Kidney epithelial cell (primary cell): ENCODE measurements at regions not wholly inside any gene's neighbourhood (a gene's known extent, or its start where the extent isn't known, plus 50 kb on each side); places are given as distances from the start of the nearest gene placed in this dataset.
"Not testable (repeated sequence)": the region's sequence is repeated elsewhere in the genome, so short reads cannot be mapped to it uniquely, and the experiment has no call there.

ENCODE experiments used
- DNase-seq: peaks from one replicate; pipeline ENCODE4 v3.0.0-alpha.2; 2010; ENCODE audit warnings: low read depth
- H3K27me3 ChIP-seq: 2 replicates; pipeline ENCODE4 v1.6.0; 2011; ENCODE audit warnings: low read length; ENCODE audit not compliant: control insufficient read depth, insufficient read depth
- H3K36me3 ChIP-seq: 2 replicates; pipeline ENCODE4 v1.5.1; 2011; ENCODE audit warnings: low read length; ENCODE audit not compliant: control insufficient read depth, insufficient read depth
- H3K4me3 ChIP-seq: 2 replicates; pipeline ENCODE4 v1.5.1; 2011; ENCODE audit warnings: low read depth, mild to moderate bottlenecking, control low read depth, low read length
- TF ChIP-seq, protein P1 (sequence below): IDR thresholded peaks from 2 replicates; pipeline ENCODE4 v1.5.1; 2011; ENCODE audit warnings: mild to moderate bottlenecking, moderate library complexity, low read length, control low read depth, inconsistent platforms; ENCODE audit not compliant: insufficient read depth, poor library complexity, severe bottlenecking

DNA sequence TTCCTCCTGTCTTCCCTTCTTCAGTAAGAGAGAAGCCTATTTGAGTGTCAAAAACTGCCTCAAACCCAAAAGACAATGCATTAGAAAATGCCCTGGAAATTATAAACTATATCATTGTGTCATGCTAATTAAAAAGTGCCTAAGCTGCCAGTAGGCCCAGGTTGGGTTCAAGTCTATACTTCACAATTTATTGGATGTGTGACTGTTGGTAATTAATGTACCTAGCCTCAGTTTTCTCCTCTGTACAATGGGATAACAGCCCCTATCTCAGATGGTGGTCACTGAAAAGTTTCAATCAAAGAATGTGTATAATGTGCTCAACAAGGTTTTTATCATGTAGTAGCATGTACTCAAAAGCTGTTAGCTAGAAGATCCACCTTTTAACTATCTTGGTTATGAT lies 246.9 kb upstream of the DUSP10 start:
- no peak for DNase-seq
- TF ChIP-seq, protein P1, sequence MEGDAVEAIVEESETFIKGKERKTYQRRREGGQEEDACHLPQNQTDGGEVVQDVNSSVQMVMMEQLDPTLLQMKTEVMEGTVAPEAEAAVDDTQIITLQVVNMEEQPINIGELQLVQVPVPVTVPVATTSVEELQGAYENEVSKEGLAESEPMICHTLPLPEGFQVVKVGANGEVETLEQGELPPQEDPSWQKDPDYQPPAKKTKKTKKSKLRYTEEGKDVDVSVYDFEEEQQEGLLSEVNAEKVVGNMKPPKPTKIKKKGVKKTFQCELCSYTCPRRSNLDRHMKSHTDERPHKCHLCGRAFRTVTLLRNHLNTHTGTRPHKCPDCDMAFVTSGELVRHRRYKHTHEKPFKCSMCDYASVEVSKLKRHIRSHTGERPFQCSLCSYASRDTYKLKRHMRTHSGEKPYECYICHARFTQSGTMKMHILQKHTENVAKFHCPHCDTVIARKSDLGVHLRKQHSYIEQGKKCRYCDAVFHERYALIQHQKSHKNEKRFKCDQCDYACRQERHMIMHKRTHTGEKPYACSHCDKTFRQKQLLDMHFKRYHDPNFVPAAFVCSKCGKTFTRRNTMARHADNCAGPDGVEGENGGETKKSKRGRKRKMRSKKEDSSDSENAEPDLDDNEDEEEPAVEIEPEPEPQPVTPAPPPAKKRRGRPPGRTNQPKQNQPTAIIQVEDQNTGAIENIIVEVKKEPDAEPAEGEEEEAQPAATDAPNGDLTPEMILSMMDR, result no peak
- no peaks in the 10 kb centered on the region for H3K27me3 ChIP-seq
- no peak overlapping the region for H3K4me3 ChIP-seq
- H3K36me3 ChIP-seq, result no peaks in the 10 kb centered on the region

DNA sequence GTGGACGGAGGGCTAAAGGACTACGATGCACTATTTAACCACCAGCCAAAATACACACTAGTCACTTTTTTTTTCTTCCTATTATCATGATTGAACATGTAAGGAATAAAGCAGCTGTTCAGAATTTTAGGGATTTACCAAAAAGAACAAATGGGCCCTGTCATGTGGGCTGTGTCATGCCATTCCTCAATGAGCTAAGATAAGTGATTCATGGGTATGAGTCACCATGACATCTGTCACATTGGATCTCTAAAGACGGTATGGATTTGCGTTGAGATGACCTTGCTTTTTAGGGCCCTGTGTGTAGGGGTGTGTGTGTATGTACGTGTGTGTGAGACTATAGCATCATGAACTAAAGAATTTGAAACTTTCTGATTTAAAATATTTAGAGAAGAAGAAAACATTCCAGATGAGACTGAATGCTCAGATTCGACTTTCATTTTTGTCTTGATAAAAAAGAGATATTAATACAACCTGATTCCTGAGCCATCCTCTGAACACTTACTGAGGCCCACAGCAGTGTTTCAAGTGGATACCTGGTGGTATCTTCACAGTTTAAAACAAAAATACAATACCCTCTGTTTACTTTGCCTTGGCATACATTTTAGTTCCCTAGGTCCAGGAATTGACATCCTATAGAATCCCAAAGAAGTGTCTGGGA lies 246.1 kb upstream of the DUSP10 start:
- TF ChIP-seq, protein P1, result no peak
- no peak overlapping the region for H3K4me3 ChIP-seq

DNA sequence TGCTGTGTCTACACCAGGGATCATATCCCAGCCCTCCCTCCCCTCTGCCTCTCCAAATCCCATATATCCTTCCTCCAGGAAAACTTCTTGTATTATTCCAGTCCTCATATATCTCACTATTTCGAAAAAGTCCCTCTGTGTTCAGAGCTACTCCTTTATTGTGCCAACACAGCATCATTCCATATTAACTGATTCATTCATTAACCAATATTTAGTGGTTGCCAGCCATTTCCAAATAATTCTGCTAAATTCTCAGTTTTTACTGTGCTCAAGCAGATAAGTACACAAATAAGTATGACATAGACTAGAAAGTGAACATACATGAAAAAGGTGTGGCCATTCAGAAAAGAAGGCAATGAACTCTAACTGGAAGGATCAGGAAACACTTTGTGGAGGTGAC lies 241.6 kb upstream of the DUSP10 start:
- TF ChIP-seq, protein P1, result no peak
- no peaks in the 10 kb centered on the region for H3K27me3 ChIP-seq
- DNase-seq, result no peak
- H3K4me3 ChIP-seq, result no peak overlapping the region
- H3K36me3 ChIP-seq, result no peaks in the 10 kb centered on the region

More for the DNA sequence above, 246.1 kb upstream of the DUSP10 start:
- Histone ChIP-seq H3K27me3 (no peaks in the 10 kb centered on the region), H3K36me3 (no peaks in the 10 kb centered on the region)
- DNase-seq, result no peak

DNA sequence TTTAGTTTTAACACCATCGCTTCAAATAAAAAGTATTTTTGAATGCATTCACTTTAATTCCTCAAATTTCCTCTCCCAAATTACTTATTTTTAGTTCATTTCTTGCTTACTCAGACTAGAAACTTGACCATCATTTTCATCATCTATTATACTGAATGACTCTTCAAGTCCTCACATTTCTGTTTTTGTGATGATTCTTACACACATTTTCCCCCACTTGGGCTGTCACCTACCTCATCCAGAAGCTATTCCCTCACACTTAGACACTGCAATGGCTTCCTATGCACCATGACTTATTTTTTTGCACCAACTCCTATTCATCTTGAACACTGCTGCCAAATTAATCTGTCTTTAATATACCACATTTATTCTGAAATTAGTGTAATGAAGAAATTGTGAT lies 239.6 kb upstream of the DUSP10 start:
- DNase-seq, result no peak
- TF ChIP-seq, protein P1, result no peak
- no peaks in the 10 kb centered on the region for H3K36me3 ChIP-seq
- H3K27me3 ChIP-seq, result no peaks in the 10 kb centered on the region
- no peak overlapping the region for H3K4me3 ChIP-seq

DNA sequence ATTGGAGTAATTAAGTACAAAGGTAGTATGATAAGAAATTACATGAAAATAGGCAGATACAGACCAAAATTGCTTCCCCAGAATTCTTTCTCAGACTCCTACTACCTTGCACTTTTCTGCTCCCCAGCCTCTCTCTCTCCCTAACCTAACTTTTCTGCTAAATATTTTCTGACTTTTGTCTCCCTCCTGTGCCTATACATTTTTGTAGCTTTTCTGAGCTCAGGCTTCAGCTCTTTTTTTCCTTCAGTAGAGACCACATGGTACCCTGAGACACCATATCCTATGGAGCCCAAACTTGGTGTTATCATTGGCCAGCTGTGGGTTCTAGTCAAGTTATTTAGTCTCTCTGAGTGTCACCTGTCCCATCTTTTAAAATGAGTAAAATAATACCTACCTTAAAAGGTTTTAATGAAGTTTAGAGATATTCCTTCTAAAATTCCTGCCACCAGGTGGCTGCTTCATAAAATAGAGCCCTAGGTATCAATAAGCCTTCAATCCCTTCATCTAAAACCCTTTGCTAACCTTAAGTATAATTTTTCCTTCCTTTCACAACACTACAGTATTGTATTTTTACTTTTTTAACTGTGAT lies 237.6 kb upstream of the DUSP10 start:
- Histone ChIP-seq H3K27me3 (no peaks in the 10 kb centered on the region), H3K4me3 (no peak overlapping the region), H3K36me3 (no peaks in the 10 kb centered on the region)
- DNase-seq, result no peak
- TF ChIP-seq, protein P1, result peak; percentile 29

DNA sequence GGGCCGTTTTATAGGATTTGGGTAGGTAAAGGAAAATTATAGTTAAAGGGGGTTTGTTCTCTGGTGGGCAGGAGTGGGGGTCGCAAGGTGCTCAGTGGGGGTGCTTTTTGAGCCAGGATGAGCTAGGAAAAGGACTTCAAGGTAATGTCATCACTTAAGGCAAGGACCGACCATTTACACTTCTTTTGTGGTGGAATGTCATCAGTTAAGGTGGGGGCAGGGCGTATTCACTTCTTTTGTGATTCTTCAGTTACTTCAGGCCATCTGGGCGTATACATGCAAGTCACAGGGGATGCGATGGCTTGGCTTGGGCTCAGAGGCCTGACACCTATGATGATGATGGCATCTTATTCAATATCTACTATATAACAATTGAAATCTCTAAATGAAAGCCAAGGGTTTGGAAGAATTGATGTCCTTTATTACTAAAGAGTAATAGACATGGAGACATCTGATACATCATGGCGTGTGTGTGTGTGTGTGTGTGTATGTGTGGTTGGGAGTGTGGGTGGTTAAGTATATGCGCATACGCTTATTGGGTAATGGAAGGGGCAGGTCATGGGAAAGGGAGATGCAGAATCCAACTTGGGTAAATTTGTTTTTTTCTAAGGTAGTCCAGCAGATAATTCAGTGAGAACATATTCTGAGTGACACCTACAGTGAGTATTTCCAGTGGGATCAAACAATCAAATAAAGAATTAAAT lies 236.9 kb upstream of the DUSP10 start:
- H3K27me3 ChIP-seq, H3K36me3 ChIP-seq, H3K4me3 ChIP-seq, DNase-seq: not testable (repeated sequence)

DNA sequence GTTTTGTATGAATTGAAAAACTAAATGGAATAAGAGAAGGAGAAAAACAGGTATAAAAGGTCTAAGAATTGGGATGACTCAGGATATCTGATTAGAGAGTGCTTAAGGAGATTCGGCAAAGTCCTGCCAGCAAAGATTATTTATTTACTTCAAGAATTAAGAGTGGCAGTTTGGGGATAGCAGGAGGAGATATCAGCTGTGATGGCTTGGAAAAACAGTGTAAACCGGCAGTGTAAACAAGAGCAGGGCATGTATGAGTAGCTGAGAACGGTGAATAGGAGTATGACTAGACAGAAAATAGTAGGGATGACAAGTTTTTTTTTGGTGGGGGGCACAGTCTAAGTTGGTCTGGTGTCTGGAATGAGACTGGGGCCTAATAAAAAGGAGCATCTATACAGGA lies 231.9 kb upstream of the DUSP10 start:
- not testable (repeated sequence) for H3K27me3 ChIP-seq, H3K4me3 ChIP-seq, H3K36me3 ChIP-seq, DNase-seq
